KBM-7 (cell line): ENCODE measurements at regions not wholly inside any gene's neighbourhood (a gene's known extent, or its start where the extent isn't known, plus 50 kb on each side); places are given as distances from the start of the nearest gene placed in this dataset.
A peak's percentile ranks its signal among the peaks of the same experiment; 100 is the strongest.
"Not testable (repeated sequence)": the region's sequence is repeated elsewhere in the genome, so short reads cannot be mapped to it uniquely, and the experiment has no call there.

Source experiments
- DNase-seq: peaks from one replicate; pipeline ENCODE4 v3.0.0-alpha.2; 2015
- in situ Hi-C: fragments of 300-500 bp; cut with MboI; formaldehyde crosslinking; loops from 2 replicates; pipeline ENCODE4 v1.14.3; 2020; ENCODE audit warnings: low sequenced_read_pairs, low pct_unique_long_range_greater_than_20kb, mixed read lengths

GRCh38 chr4:53959343-53960120, 104.9 kb downstream of the CHIC2 start:
- DNase-seq, result no peak
- in situ Hi-C loops, result no loop called here

- in situ Hi-C loops, result no loop called here
- no peak for DNase-seq
These were observed 108.0 kb downstream of the CHIC2 start for GRCh38 chr4:53956454-53956853.

- no peak for DNase-seq
- in situ Hi-C loops, result no loop called here
These were observed 108.4 kb downstream of the CHIC2 start for GRCh38 chr4:53956053-53956452.

GRCh38 chr4:53951414-53951813, 113.0 kb downstream of the CHIC2 start:
- no peak for DNase-seq
- in situ Hi-C loops, result no loop called here

- in situ Hi-C loops, result no loop called here
- no peak for DNase-seq
These were observed 120.9 kb downstream of the CHIC2 start for GRCh38 chr4:53943345-53944085.

GRCh38 chr4:53942712-53943111, 121.7 kb downstream of the CHIC2 start:
- in situ Hi-C loops, result no loop called here

GRCh38 chr4:53941331-53941730, 123.1 kb downstream of the CHIC2 start:
- DNase-seq, result no peak
- in situ Hi-C loops, result no loop called here

More at GRCh38 chr4:53942712-53943111, 121.7 kb downstream of the CHIC2 start:
- DNase-seq, result no peak

GRCh38 chr4:53939892-53940291, 124.5 kb downstream of the CHIC2 start:
- DNase-seq, in situ Hi-C loops: not testable (repeated sequence)

GRCh38 chr4:53937918-53938317, 126.5 kb downstream of the CHIC2 start:
- in situ Hi-C loops, result no loop called here
- DNase-seq, result no peak

- in situ Hi-C loops, result no loop called here
- no peak for DNase-seq
These were observed 127.1 kb downstream of the CHIC2 start for GRCh38 chr4:53937327-53937726.

GRCh38 chr4:53935780-53936179, 128.6 kb downstream of the CHIC2 start:
- no peak for DNase-seq
- in situ Hi-C loops, result no loop called here

- DNase-seq, result no peak
- in situ Hi-C loops, result no loop called here
These were observed 131.4 kb downstream of the CHIC2 start for GRCh38 chr4:53932796-53933610.

- DNase-seq, result no peak
- in situ Hi-C loops, result no loop called here
These were observed 132.9 kb downstream of the CHIC2 start for GRCh38 chr4:53931461-53931961.

GRCh38 chr4:53929955-53930798, 134.2 kb downstream of the CHIC2 start:
- peak; percentile 82 for DNase-seq
- in situ Hi-C loops, result no loop called here

- in situ Hi-C loops, result no loop called here
These were observed 135.1 kb downstream of the CHIC2 start for GRCh38 chr4:53929311-53929710.

GRCh38 chr4:53928825-53929224, 135.6 kb downstream of the CHIC2 start:
- in situ Hi-C loops, result no loop called here
- DNase-seq, result no peak

More at GRCh38 chr4:53929311-53929710, 135.1 kb downstream of the CHIC2 start:
- DNase-seq, result no peak

- in situ Hi-C loops, result no loop called here
- no peak for DNase-seq
These were observed 139.3 kb downstream of the CHIC2 start for GRCh38 chr4:53925050-53925605.

GRCh38 chr4:53924333-53925049, 139.9 kb downstream of the CHIC2 start:
- in situ Hi-C loops, result no loop called here
- no peak for DNase-seq
